ENCODE measurements at regions not wholly inside any gene's neighbourhood (a gene's known extent, or its start where the extent isn't known, plus 50 kb on each side); places are given as distances from the start of the nearest gene placed in this dataset.

DNA sequence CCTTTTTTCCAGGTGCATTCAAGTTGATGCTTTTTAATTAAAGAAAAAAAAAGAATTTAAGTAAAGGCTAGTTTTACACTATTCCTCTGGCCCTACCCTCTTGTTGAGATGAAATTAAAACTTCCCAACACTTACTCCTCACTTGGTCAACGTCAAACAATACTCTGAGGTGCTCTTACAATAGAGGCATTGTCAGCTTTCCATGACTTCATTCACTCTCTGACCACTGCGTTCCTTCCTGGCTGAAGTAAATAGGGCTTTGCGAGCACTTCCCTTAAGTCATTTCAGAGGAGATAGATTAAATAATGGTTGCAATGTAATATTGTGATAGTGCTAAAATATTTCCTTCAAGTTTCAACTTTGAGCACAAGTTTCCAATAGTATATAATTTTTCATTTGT is 229.8 kb upstream of the CEP162 start:
- CTCF ChIA-PET, result interaction anchor here (1.4 kb wide), 1 partner anchor 29 kb away, joined by 5 read pairs; no protein-coding TSS in a partner anchor
- TF ChIP-seq JUND (IDR thresholded peaks at IDR 0.05) (no peak), EP300 (IDR thresholded peaks at IDR 0.05; ENCODE audit: borderline replicate concordance in 1 of 2, low read depth in 1 of 2, low read length in 1 of 2) (no peak), RXRA (IDR thresholded peaks at IDR 0.05; ENCODE audit: borderline replicate concordance, low read depth) (no peak), SMC3 (IDR thresholded peaks at IDR 0.05; ENCODE audit: low read depth, low read length) (no peak), MAX (IDR thresholded peaks at IDR 0.05; ENCODE audit: low read depth) (no peak), TCF12 (IDR thresholded peaks at IDR 0.05) (no peak), GABPA (IDR thresholded peaks at IDR 0.05; ENCODE audit: low read depth) (no peak), RFX5 (IDR thresholded peaks at IDR 0.05; ENCODE audit: low read length) (no peak), SIN3A (IDR thresholded peaks at IDR 0.05; ENCODE audit: borderline replicate concordance, low read depth, low read length) (no peak), GATA2 (CRISPR knock-in tag; IDR thresholded peaks at IDR 0.05) (no peak), TAF1 (IDR thresholded peaks at IDR 0.05; ENCODE audit: borderline replicate concordance, low read depth, low read length) (no peak), CHD2 (IDR thresholded peaks at IDR 0.05; ENCODE audit: low read length, partially characterized antibody) (no peak), MXI1 (IDR thresholded peaks at IDR 0.05; ENCODE audit: low read depth, low read length) (no peak), RAD21 (IDR thresholded peaks at IDR 0.05; ENCODE audit: low read length) (no peak), ELF1 (IDR thresholded peaks at IDR 0.05) (no peak)
- TF ChIP-seq, protein P1, sequence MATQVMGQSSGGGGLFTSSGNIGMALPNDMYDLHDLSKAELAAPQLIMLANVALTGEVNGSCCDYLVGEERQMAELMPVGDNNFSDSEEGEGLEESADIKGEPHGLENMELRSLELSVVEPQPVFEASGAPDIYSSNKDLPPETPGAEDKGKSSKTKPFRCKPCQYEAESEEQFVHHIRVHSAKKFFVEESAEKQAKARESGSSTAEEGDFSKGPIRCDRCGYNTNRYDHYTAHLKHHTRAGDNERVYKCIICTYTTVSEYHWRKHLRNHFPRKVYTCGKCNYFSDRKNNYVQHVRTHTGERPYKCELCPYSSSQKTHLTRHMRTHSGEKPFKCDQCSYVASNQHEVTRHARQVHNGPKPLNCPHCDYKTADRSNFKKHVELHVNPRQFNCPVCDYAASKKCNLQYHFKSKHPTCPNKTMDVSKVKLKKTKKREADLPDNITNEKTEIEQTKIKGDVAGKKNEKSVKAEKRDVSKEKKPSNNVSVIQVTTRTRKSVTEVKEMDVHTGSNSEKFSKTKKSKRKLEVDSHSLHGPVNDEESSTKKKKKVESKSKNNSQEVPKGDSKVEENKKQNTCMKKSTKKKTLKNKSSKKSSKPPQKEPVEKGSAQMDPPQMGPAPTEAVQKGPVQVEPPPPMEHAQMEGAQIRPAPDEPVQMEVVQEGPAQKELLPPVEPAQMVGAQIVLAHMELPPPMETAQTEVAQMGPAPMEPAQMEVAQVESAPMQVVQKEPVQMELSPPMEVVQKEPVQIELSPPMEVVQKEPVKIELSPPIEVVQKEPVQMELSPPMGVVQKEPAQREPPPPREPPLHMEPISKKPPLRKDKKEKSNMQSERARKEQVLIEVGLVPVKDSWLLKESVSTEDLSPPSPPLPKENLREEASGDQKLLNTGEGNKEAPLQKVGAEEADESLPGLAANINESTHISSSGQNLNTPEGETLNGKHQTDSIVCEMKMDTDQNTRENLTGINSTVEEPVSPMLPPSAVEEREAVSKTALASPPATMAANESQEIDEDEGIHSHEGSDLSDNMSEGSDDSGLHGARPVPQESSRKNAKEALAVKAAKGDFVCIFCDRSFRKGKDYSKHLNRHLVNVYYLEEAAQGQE (IDR thresholded peaks at IDR 0.05; ENCODE audit: low read depth, low read length), result no peak
- TF ChIP-seq, protein P2, sequence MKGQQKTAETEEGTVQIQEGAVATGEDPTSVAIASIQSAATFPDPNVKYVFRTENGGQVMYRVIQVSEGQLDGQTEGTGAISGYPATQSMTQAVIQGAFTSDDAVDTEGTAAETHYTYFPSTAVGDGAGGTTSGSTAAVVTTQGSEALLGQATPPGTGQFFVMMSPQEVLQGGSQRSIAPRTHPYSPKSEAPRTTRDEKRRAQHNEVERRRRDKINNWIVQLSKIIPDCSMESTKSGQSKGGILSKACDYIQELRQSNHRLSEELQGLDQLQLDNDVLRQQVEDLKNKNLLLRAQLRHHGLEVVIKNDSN (IDR thresholded peaks at IDR 0.05; ENCODE audit: borderline replicate concordance, low read depth), result no peak
- TF ChIP-seq, protein P3, sequence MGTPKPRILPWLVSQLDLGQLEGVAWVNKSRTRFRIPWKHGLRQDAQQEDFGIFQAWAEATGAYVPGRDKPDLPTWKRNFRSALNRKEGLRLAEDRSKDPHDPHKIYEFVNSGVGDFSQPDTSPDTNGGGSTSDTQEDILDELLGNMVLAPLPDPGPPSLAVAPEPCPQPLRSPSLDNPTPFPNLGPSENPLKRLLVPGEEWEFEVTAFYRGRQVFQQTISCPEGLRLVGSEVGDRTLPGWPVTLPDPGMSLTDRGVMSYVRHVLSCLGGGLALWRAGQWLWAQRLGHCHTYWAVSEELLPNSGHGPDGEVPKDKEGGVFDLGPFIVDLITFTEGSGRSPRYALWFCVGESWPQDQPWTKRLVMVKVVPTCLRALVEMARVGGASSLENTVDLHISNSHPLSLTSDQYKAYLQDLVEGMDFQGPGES (IDR thresholded peaks at IDR 0.05; ENCODE audit: low read depth, low read length), result no peak
- WGBS (ENCODE audit: low lambda C conversion rate), result 68% methylated on average over 3 of the region's 3 CpGs
- Histone ChIP-seq H3K4me2 (no peak overlapping the region), H3K9me3 (no peaks in the 10 kb centered on the region), H3K27me3 (ENCODE audit: insufficient read depth) (no peaks in the 10 kb centered on the region), H3K27ac (ENCODE audit: low read depth in 2 of 2, low read length in 1 of 2) (no peak overlapping the region), H3K79me2 (ENCODE audit: insufficient read depth) (no peaks in the 10 kb centered on the region), H2AFZ (ENCODE audit: low read depth) (no peak overlapping the region), H4K20me1 (ENCODE audit: insufficient read depth) (no peaks in the 10 kb centered on the region), H3K36me3 (replicated peaks in 1 of 2; ENCODE audit: control insufficient read depth in 1 of 2, insufficient read depth in 2 of 2, low read length in 1 of 2) (no peaks in the 10 kb centered on the region), H3K9me2 (no peaks in the 10 kb centered on the region), H3F3A (replicated peaks; ENCODE audit: insufficient read depth) (peaks cover 8% of the 10 kb centered on the region), H3K9ac (no peak overlapping the region), H3K4me3 (ENCODE audit: low read depth in 2 of 2, low read length in 1 of 2) (no peak overlapping the region), H3K4me1 (ENCODE audit: control insufficient read depth in 1 of 2, insufficient read depth in 2 of 2, low read depth in 1 of 2, low read length in 1 of 2) (peaks cover 0 to 5% of the 10 kb centered on the region in 2 experiments; a peak in 1 of 4 replicates)
- POLR2A ChIA-PET, result no interaction called here
- DNase-seq, result no peak
